ENCODE measurements at regions not wholly inside any gene's neighbourhood (a gene's known extent, or its start where the extent isn't known, plus 50 kb on each side); places are given as distances from the start of the nearest gene placed in this dataset.

DNA sequence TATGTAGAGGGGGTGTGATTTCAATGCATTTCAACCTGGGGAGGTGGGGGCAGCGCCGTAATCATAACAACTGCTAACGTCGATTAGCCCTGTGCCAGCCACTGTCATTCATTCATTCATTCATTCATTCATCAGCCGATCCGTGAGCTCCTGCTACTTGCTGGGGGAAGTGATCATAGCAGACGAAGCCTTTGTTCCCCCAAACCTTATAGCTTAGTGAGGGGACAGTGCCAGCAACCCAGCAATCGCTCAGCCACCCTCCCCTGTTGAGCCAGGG lies 106.5 kb upstream of the GSE1 start:
- no peaks in the 10 kb centered on the region for H4K20me1 ChIP-seq (ENCODE audit: insufficient read depth)
- H3K4me1 ChIP-seq (ENCODE audit: control insufficient read depth in 1 of 2, insufficient read depth in 2 of 2, low read depth in 1 of 2, low read length in 1 of 2) = peaks cover 0 to 19% of the 10 kb centered on the region in 2 experiments; a peak in 1 of 4 replicates
- H3K9me3 ChIP-seq = no peaks in the 10 kb centered on the region
- H3K27ac ChIP-seq (ENCODE audit: low read depth in 2 of 2, low read length in 1 of 2) = no peak overlapping the region
- CTCF ChIA-PET = interaction anchor here (0.7 to 1.2 kb wide), 4 partner anchors 17 to 392 kb away, joined by 3 read pairs; no protein-coding TSS in a partner anchor
- H3K36me3 ChIP-seq (replicated peaks in 1 of 2; ENCODE audit: control insufficient read depth in 1 of 2, insufficient read depth in 2 of 2, low read length in 1 of 2) = no peaks in the 10 kb centered on the region
- no peak overlapping the region for H2AFZ ChIP-seq (ENCODE audit: low read depth)
- H3K79me2 ChIP-seq (ENCODE audit: insufficient read depth) = no peaks in the 10 kb centered on the region
- TF ChIP-seq POLR2AphosphoS5 (IDR thresholded peaks at IDR 0.05; ENCODE audit: low read depth, low read length) (no peak), RXRA (IDR thresholded peaks at IDR 0.05; ENCODE audit: borderline replicate concordance, low read depth) (no peak), FOXJ3 (CRISPR knock-in tag; IDR thresholded peaks at IDR 0.05) (no peak), RAD21 (IDR thresholded peaks at IDR 0.05; ENCODE audit: low read length) (no peak), SMC3 (IDR thresholded peaks at IDR 0.05; ENCODE audit: low read depth, low read length) (no peak)
- TF ChIP-seq, protein P1, sequence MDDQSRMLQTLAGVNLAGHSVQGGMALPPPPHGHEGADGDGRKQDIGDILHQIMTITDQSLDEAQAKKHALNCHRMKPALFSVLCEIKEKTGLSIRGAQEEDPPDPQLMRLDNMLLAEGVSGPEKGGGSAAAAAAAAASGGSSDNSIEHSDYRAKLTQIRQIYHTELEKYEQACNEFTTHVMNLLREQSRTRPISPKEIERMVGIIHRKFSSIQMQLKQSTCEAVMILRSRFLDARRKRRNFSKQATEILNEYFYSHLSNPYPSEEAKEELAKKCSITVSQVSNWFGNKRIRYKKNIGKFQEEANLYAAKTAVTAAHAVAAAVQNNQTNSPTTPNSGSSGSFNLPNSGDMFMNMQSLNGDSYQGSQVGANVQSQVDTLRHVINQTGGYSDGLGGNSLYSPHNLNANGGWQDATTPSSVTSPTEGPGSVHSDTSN (IDR thresholded peaks at IDR 0.05) = no peak
- POLR2A ChIA-PET = no interaction called here
- no peak overlapping the region for H3K4me2 ChIP-seq
- H3K9me2 ChIP-seq = no peaks in the 10 kb centered on the region
- no peak for DNase-seq
- H3F3A ChIP-seq (replicated peaks; ENCODE audit: insufficient read depth) = no peaks in the 10 kb centered on the region
- H3K9ac ChIP-seq = no peak overlapping the region
- no peak overlapping the region for H3K4me3 ChIP-seq (ENCODE audit: low read depth in 2 of 2, low read length in 1 of 2)
- H3K27me3 ChIP-seq (ENCODE audit: insufficient read depth) = no peaks in the 10 kb centered on the region
- WGBS (ENCODE audit: low lambda C conversion rate) = 93% methylated on average over 8 of the region's 8 CpGs

DNA sequence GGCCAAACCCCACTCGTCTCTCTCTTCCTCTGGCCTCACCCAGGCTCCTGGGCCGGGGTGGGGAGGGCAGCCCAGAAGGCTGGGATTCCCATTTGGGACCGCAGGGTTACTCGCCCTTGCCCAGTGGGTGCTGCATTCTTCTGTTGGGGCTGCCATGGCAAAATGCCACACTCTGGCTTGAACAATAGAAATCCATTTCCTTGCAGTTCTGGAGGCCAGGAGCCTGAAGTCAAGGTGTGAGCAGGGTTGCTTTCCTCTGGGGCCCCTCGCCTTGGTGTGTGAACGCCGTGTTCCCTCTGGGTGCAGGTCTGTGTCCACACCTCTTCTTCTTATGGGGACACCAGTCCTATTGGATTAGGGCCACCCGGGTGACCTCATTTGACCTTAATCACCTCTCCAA lies 105.8 kb upstream of the GSE1 start:
- WGBS (ENCODE audit: low lambda C conversion rate) = 87% methylated on average over 4 of the region's 8 CpGs
- DNase-seq = no peak
- Histone ChIP-seq H3K4me3 (ENCODE audit: low read depth in 2 of 2, low read length in 1 of 2) (no peak overlapping the region), H3K9me2 (no peaks in the 10 kb centered on the region), H3K4me2 (no peak overlapping the region), H4K20me1 (ENCODE audit: insufficient read depth) (no peaks in the 10 kb centered on the region), H3F3A (replicated peaks; ENCODE audit: insufficient read depth) (no peaks in the 10 kb centered on the region), H2AFZ (ENCODE audit: low read depth) (no peak overlapping the region), H3K79me2 (ENCODE audit: insufficient read depth) (no peaks in the 10 kb centered on the region), H3K4me1 (ENCODE audit: control insufficient read depth in 1 of 2, insufficient read depth in 2 of 2, low read depth in 1 of 2, low read length in 1 of 2) (peaks cover 0 to 22% of the 10 kb centered on the region in 2 experiments; a peak in 1 of 4 replicates), H3K36me3 (replicated peaks in 1 of 2; ENCODE audit: control insufficient read depth in 1 of 2, insufficient read depth in 2 of 2, low read length in 1 of 2) (no peaks in the 10 kb centered on the region), H3K9ac (no peak overlapping the region), H3K9me3 (no peaks in the 10 kb centered on the region), H3K27me3 (ENCODE audit: insufficient read depth) (no peaks in the 10 kb centered on the region), H3K27ac (ENCODE audit: low read depth in 2 of 2, low read length in 1 of 2) (no peak overlapping the region)
- no peak for TF ChIP-seq YY1 (IDR thresholded peaks at IDR 0.05; ENCODE audit: low read depth)
- TF ChIP-seq RXRA (IDR thresholded peaks at IDR 0.05; ENCODE audit: borderline replicate concordance, low read depth) = no peak
- TF ChIP-seq JUND (IDR thresholded peaks at IDR 0.05) = no peak
- no peak for TF ChIP-seq RFX5 (IDR thresholded peaks at IDR 0.05; ENCODE audit: low read length)
- no peak for TF ChIP-seq NRF1 (IDR thresholded peaks at IDR 0.05; ENCODE audit: low read depth, low read length)
- ChIA-PET POLR2A (no interaction called here), CTCF (interaction anchor here (0.9 to 1.1 kb wide), 2 partner anchors 19 to 36 kb away, joined by 3 read pairs; no protein-coding TSS in a partner anchor)

DNA sequence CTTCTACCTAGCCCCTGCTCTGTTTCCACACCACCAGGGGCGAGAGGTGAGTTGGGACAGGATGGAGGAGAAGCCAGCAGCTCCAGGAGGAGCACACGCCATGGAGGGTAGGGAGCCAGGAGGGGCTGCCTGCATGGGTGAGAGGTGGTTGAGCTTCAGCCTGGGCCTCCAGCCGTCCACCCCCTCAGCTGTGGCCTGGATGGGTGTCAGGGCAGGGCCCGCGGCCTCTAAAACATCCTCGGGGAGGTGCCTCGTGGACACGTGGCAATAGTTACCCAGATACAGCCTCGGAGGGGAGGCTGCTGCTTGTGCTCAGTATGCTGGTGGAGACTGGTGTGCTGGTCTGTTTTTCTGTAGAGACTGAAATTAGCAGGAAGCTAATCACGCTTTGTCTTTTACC lies 104.7 kb upstream of the GSE1 start:
- no peak overlapping the region for H3K9ac ChIP-seq
- no peak overlapping the region for H3K27ac ChIP-seq (ENCODE audit: low read depth in 2 of 2, low read length in 1 of 2)
- peaks cover 0 to 31% of the 10 kb centered on the region in 2 experiments; a peak in 1 of 4 replicates for H3K4me1 ChIP-seq (ENCODE audit: control insufficient read depth in 1 of 2, insufficient read depth in 2 of 2, low read depth in 1 of 2, low read length in 1 of 2)
- no peaks in the 10 kb centered on the region for H3K9me3 ChIP-seq
- no peaks in the 10 kb centered on the region for H3K9me2 ChIP-seq
- H2AFZ ChIP-seq (ENCODE audit: low read depth) = no peak overlapping the region
- H3K36me3 ChIP-seq (replicated peaks in 1 of 2; ENCODE audit: control insufficient read depth in 1 of 2, insufficient read depth in 2 of 2, low read length in 1 of 2) = no peaks in the 10 kb centered on the region
- H4K20me1 ChIP-seq (ENCODE audit: insufficient read depth) = no peaks in the 10 kb centered on the region
- TF ChIP-seq MXI1 (IDR thresholded peaks at IDR 0.05; ENCODE audit: low read depth, low read length) = no peak
- no peak for TF ChIP-seq FOSL2 (IDR thresholded peaks at IDR 0.05; ENCODE audit: borderline replicate concordance, low read depth)
- TF ChIP-seq, protein P2, sequence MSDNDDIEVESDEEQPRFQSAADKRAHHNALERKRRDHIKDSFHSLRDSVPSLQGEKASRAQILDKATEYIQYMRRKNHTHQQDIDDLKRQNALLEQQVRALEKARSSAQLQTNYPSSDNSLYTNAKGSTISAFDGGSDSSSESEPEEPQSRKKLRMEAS (IDR thresholded peaks at IDR 0.05; ENCODE audit: low read depth) = no peak
- TF ChIP-seq ELF1 (IDR thresholded peaks at IDR 0.05) = no peak
- TF ChIP-seq, protein P3, sequence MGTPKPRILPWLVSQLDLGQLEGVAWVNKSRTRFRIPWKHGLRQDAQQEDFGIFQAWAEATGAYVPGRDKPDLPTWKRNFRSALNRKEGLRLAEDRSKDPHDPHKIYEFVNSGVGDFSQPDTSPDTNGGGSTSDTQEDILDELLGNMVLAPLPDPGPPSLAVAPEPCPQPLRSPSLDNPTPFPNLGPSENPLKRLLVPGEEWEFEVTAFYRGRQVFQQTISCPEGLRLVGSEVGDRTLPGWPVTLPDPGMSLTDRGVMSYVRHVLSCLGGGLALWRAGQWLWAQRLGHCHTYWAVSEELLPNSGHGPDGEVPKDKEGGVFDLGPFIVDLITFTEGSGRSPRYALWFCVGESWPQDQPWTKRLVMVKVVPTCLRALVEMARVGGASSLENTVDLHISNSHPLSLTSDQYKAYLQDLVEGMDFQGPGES (IDR thresholded peaks at IDR 0.05; ENCODE audit: low read depth, low read length) = no peak
- no peak for TF ChIP-seq RAD21 (IDR thresholded peaks at IDR 0.05; ENCODE audit: low read length)
- TF ChIP-seq, protein P4, sequence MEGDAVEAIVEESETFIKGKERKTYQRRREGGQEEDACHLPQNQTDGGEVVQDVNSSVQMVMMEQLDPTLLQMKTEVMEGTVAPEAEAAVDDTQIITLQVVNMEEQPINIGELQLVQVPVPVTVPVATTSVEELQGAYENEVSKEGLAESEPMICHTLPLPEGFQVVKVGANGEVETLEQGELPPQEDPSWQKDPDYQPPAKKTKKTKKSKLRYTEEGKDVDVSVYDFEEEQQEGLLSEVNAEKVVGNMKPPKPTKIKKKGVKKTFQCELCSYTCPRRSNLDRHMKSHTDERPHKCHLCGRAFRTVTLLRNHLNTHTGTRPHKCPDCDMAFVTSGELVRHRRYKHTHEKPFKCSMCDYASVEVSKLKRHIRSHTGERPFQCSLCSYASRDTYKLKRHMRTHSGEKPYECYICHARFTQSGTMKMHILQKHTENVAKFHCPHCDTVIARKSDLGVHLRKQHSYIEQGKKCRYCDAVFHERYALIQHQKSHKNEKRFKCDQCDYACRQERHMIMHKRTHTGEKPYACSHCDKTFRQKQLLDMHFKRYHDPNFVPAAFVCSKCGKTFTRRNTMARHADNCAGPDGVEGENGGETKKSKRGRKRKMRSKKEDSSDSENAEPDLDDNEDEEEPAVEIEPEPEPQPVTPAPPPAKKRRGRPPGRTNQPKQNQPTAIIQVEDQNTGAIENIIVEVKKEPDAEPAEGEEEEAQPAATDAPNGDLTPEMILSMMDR (IDR thresholded peaks at IDR 0.05) = no peak
- no peak for TF ChIP-seq GATA2 (CRISPR knock-in tag; IDR thresholded peaks at IDR 0.05)
- TF ChIP-seq, protein P5, sequence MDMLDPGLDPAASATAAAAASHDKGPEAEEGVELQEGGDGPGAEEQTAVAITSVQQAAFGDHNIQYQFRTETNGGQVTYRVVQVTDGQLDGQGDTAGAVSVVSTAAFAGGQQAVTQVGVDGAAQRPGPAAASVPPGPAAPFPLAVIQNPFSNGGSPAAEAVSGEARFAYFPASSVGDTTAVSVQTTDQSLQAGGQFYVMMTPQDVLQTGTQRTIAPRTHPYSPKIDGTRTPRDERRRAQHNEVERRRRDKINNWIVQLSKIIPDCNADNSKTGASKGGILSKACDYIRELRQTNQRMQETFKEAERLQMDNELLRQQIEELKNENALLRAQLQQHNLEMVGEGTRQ (IDR thresholded peaks at IDR 0.05; ENCODE audit: borderline replicate concordance, low read depth, low read length) = no peak
- no peaks in the 10 kb centered on the region for H3K27me3 ChIP-seq (ENCODE audit: insufficient read depth)
- 93% methylated on average over 7 of the region's 10 CpGs for WGBS (ENCODE audit: low lambda C conversion rate)
- H3F3A ChIP-seq (replicated peaks; ENCODE audit: insufficient read depth) = no peaks in the 10 kb centered on the region
- POLR2A ChIA-PET = interaction anchor here (0.6 kb wide), 1 partner anchor 105 kb away, joined by 3 read pairs; no protein-coding TSS in a partner anchor
- no peak overlapping the region for H3K4me2 ChIP-seq
- DNase-seq = no peak
- H3K4me3 ChIP-seq (ENCODE audit: low read depth in 2 of 2, low read length in 1 of 2) = no peak overlapping the region
- CTCF ChIA-PET = interaction anchor here (0.7 to 0.9 kb wide), 4 partner anchors 10 to 92 kb away, joined by 3 read pairs; no protein-coding TSS in a partner anchor
- no peaks in the 10 kb centered on the region for H3K79me2 ChIP-seq (ENCODE audit: insufficient read depth)
